ENCODE measurements at regions not wholly inside any gene's neighbourhood (a gene's known extent, or its start where the extent isn't known, plus 50 kb on each side); places are given as distances from the start of the nearest gene placed in this dataset.

DNA sequence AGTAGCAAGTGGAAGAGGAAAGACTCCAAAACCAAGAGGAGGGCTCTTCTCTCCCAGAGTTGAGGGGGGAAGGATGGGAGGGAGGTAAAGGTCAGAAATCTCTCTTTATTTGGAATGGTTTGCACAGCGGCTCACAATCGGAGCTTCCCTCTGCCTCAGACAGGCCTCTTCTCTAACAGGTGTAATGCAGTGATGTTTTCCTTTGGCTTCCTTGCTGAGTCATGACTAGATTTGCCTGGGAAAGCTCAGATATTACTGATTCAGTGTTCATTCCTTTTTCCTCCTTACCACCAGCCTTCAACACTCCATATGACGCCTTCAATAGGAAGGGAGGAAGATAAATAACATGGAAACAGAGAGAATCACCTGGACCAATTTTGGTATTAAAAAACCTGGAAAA lies 136.6 kb downstream of the RNF152 start:
- Histone ChIP-seq H3K79me2 (ENCODE audit: insufficient read depth, low read length) (no peaks in the 10 kb centered on the region), H3K4me1 (ENCODE audit: control insufficient read depth in 1 of 2, insufficient read depth in 2 of 2, low read length in 2 of 2) (no peaks in the 10 kb centered on the region), H4K20me1 (ENCODE audit: insufficient read depth) (no peaks in the 10 kb centered on the region), H3K4me2 (ENCODE audit: low read length) (no peak overlapping the region), H3K27ac (ENCODE audit: low read depth, low read length) (no peak overlapping the region), H3K9me2 (ENCODE audit: insufficient read depth) (no peaks in the 10 kb centered on the region), H3K9ac (ENCODE audit: low read length) (no peak overlapping the region), H2AFZ (ENCODE audit: low read depth, low read length, poor library complexity, severe bottlenecking) (no peak overlapping the region), H3K36me3 (ENCODE audit: control insufficient read depth in 1 of 2, insufficient read depth in 2 of 2, low read length in 2 of 2) (no peaks in the 10 kb centered on the region), H3K27me3 (ENCODE audit: insufficient read depth, low read length) (0 out of 2 replicates have a peak, but pooled peaks cover 3% of the 10 kb centered on the region), H3K4me3 (replicated peaks in 1 of 2; ENCODE audit: low read depth in 1 of 2, low read length in 2 of 2) (no peak overlapping the region), H3K9me3 (ENCODE audit: control insufficient read depth in 1 of 2, insufficient read depth in 1 of 2, low read depth in 1 of 2, low read length in 2 of 2) (no peaks in the 10 kb centered on the region)
- BruUV-seq (replicated peaks), result no TSS peak
- ChIA-PET RAD21 (ENCODE audit: low non-redundant PET in 1 of 2, low total read pairs in 2 of 2, uncharacterized antibody in 2 of 2, unreplicated experiment in 2 of 2) (no interaction called here), POLR2A (no interaction called here), CTCF (no interaction called here)
- intact Hi-C loops (cut with micrococcal nuclease), result no loop called here
- TF ChIP-seq CEBPB (IDR thresholded peaks at IDR 0.05; ENCODE audit: low read depth) (no peak), EGR1 (IDR thresholded peaks at IDR 0.05; ENCODE audit: low read depth) (no peak), SP1 (IDR thresholded peaks at IDR 0.05; ENCODE audit: low read depth) (no peak), ZNF274 (IDR thresholded peaks at IDR 0.05; ENCODE audit: low read depth, low read length) (no peak), ZBTB33 (IDR thresholded peaks at IDR 0.05; ENCODE audit: extremely low read depth, insufficient replicate concordance, low read length) (no peak), RAD21 (IDR thresholded peaks at IDR 0.05; ENCODE audit: low read depth) (no peak), YY1 (IDR thresholded peaks at IDR 0.05; ENCODE audit: extremely low read depth, insufficient replicate concordance, low read depth, low read length) (no peak)
- TF ChIP-seq, protein P1, sequence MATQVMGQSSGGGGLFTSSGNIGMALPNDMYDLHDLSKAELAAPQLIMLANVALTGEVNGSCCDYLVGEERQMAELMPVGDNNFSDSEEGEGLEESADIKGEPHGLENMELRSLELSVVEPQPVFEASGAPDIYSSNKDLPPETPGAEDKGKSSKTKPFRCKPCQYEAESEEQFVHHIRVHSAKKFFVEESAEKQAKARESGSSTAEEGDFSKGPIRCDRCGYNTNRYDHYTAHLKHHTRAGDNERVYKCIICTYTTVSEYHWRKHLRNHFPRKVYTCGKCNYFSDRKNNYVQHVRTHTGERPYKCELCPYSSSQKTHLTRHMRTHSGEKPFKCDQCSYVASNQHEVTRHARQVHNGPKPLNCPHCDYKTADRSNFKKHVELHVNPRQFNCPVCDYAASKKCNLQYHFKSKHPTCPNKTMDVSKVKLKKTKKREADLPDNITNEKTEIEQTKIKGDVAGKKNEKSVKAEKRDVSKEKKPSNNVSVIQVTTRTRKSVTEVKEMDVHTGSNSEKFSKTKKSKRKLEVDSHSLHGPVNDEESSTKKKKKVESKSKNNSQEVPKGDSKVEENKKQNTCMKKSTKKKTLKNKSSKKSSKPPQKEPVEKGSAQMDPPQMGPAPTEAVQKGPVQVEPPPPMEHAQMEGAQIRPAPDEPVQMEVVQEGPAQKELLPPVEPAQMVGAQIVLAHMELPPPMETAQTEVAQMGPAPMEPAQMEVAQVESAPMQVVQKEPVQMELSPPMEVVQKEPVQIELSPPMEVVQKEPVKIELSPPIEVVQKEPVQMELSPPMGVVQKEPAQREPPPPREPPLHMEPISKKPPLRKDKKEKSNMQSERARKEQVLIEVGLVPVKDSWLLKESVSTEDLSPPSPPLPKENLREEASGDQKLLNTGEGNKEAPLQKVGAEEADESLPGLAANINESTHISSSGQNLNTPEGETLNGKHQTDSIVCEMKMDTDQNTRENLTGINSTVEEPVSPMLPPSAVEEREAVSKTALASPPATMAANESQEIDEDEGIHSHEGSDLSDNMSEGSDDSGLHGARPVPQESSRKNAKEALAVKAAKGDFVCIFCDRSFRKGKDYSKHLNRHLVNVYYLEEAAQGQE (IDR thresholded peaks at IDR 0.05; ENCODE audit: low read depth), result no peak
- ATAC-seq (no peak), DNase-seq (ENCODE audit: low read depth, low spot score) (no peak)

Data from HCT116 (cell line).